Dermis microvascular lymphatic vessel endothelial cell (primary cell): ENCODE measurements at regions not wholly inside any gene's neighbourhood (a gene's known extent, or its start where the extent isn't known, plus 50 kb on each side); places are given as distances from the start of the nearest gene placed in this dataset.

ENCODE experiments used
- DNase-seq, 2 donors: peaks; one replicate each; pipeline versions ENCODE4 v3.0.0 to v3.0.0-alpha.2; 2010; ENCODE audit warnings: low read depth in 2 of 2

DNA sequence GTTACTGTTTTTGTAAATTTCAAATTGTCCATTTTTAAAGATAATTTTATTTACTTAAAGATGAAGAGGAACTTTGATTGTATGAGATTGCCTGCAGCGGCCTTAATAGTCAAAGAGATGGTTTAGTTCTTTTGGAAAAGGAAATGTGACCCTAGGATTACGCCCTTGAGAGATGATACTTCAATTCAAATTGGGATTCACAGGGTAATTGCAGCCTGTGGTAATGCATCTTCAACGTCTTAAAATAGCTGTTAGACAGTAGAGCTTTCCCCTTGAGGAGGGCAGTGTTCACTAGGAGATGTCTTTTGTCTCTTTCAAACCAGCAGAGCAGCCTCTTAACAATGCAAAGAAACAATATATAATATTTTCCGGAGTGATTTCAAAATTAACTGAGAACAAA lies 127.1 kb downstream of the TAF11L14 start:
- DNase-seq: no peak

DNA sequence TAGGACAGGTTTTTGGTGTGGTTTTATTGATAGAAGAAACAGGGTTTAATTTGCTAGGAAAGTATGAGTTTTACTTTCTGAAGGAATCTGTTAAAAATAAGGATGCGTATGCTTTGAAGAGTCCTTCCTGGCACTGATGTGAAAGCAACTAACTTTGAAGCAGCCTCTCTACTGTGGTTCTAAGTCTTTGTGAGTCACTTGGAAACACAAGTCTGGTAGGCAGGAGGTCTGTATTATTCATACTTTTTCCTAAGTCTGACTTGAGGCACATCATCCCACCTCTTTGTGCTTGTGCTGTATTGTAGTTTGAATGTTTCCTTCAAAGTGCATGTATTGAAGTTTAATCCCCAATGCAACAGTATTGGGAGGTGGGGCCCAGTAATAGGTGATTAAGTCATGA lies 129.0 kb downstream of the TAF11L14 start:
- DNase-seq: no peak

- DNase-seq: no peak
These were observed 131.8 kb downstream of the TAF11L14 start for GRCh38 chr5:17766031-17766430.

GRCh38 chr5:17769277-17769676 lies 135.0 kb downstream of the TAF11L14 start:
- no peak for DNase-seq

DNA sequence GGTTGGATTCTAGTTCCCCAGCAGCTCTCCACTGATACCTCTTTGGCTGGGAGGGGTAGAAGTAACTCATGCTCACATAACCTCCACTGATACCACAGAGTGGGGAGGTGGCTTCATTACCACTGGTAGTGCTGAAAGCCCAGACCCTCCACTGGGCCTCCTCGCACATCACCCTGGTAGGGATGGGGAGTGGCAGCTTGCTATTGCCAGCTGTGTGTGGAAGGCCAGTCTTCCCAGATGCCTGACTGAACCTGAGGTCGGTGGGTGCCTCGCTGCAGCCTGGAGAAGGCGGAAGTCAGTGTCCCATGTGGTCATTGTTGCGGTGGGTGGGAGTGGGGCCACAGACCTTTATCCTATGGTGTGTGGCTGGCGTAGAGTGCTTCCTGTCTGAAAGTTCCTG lies 138.0 kb downstream of the TAF11L14 start:
- no peak for DNase-seq

DNA sequence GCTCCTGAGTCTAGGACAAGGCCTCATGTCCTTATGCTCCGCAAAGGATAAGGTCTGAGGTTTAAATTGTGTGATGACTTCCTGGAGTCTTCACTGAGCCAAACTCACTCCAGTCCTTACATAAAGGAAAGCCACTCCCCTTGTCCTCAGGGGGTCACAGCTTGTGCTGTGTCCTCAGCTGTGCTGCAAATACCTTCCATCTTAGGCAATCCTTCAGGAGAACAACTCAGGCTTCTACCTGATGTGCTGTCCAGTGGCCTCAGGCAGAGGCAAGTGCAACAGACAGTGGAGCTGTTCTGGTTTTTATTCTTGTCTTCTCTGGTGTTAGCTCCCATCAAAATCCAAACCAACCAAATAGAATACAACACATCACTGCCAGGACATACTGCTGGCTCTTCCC lies 151.5 kb downstream of the TAF11L14 start:
- DNase-seq: no peak

GRCh38 chr5:17788351-17788750 lies 154.1 kb downstream of the TAF11L14 start:
- DNase-seq: no peak

- DNase-seq: no peak
These were observed 159.9 kb downstream of the TAF11L14 start for GRCh38 chr5:17794201-17794600.

DNA sequence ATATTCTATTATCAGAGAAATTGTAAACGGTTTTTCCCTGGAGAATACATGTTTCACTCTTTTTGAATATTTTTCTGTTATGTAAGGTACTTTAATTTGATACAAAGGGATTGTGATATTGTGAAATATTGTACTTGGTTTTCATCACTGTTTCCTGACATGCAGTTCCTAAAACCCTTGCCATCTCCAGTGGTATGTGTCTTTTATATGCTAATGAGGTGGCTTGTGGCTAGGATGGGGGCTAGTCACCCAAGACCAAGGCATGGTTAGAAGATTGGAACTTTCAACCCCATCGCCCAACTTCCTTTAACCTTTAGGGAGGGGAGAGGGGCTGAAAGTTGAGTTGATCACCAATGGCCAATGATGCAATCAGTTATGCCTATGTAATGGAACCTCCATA lies 160.6 kb downstream of the TAF11L14 start:
- DNase-seq: no peak

DNA sequence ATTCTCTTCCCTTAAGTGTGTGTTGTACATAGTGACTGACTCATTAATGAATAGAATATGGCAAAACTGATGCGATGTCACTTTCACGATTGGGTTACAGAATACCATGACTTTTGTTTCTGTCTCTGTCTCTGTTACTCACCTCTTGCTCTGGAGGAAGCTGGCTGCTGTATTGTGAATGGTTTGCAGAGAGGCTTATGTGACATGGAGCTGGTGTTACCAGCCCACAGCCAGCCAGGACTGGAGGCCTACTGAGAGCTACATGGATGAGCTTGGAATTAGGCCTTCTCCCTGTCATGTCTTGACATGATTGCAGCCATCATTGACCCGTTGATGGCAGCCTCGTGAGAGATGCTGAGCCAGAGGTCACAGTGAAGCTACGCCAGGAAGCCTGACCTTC lies 161.9 kb downstream of the TAF11L14 start:
- DNase-seq: no peak

DNA sequence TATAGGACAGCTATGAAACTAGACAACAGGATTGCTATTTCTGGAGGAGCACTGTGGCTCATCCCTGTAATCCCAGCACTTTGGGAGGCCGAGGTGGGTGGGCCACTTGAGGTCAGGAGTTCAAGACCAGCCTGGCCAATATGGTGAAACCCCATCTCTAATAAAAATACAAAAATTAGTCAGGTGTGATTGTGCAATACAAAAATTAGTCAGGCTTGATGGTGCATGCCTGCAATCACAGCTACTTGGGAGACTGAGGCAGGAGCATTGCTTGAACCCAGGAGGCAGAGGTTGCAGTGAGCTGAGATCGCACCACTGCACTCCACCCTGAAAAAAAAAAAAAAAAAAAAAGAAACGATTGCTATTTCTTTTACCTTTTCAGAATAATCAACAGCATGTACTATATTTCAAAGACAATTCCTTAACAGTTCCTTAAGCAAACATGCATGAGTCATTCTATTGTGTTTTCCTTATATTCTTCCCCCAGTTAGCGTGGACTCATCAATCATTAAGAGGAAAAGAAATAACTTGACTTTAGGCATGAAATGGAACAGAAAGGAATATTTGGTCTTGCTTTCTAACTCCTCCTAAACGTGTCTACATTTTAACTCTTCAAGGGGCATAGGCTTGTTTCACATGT lies 162.6 kb downstream of the TAF11L14 start:
- peak in 1 of 2 donors; percentile 8 for DNase-seq

DNA sequence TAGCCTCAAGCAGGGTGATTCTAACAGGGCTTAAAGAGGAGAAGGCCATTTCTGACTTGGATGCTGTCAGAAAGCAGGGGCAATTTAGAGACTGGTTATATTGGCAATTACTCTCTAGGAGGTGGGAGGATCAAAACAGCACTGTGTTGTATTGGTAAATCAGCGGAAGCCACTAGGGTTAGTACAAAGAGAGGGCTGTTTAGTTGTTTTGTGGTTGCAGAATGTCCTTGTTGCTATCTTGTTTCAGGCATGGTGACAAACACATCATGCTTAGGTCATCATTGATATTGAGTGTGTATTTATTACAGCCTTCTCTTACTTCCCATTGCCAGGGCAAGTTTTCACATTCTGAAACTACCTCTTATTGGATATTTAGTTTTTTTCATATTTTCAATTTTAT lies 165.3 kb downstream of the TAF11L14 start:
- no peak for DNase-seq

GRCh38 chr5:17801595-17801994 lies 167.3 kb downstream of the TAF11L14 start:
- DNase-seq: no peak

DNA sequence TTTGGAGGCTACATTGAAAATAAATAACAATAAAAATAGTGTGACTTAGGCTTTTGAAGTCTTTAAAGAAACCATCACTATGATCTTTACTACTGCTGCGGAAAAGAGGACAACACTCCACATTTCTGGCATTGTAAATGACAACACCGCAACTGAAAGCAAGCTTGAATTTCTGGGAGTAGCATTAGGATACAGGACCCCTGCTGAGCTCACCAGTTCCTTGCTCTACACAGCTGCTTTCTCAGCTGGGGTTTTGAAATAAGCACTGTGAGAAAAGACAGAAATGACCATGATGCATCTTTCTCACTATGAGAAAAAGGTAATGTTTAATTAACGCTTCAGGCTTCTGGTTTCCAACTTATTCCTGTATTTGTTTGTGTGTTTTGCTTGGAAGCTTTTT lies 168.0 kb downstream of the TAF11L14 start:
- DNase-seq: no peak

DNA sequence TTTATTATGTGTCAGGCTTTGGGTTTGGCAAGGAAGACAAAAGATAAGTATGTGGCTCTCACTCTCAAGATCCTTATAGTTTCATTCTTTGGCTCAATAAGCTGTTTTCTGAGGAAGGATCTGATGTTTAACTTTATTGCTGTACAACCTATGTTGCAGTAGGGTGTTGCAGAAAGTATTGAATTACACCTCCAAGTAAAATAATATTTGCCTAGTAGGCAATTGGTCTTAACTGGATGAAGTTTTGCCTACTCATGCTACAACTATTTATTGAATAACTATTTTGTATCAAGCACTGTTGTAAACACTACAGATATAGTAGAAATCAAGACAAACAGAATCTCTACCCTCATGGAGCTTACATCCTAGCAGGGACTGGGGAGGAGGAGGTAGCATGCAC lies 169.7 kb downstream of the TAF11L14 start:
- no peak for DNase-seq

DNA sequence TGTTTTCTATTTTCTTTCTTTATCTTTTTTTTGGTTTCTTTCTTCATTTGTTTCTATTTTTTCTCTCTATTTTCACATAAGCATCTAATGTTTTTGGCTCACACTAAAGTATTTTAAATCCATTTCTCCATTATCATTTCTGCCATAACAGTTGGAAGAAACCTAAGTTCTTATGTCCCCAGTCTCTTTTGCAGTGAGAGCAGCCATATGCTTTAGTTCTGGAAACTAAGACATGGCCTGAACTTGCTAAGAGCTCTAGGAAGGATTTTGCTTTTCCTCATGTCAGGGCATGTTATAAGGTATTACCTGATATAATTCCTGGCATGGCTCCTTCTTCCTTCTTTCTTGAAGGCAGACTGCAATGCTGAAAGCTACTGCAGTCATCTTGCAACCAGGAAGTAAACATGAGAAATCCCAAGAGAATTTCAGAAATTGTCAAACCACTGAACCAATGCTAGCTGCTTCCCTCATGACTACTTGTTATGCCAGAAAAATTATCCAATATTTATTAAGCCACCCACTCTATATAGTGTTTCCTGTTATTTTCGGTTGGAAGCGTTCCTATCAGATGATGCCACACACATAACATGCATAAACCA lies 171.1 kb downstream of the TAF11L14 start:
- DNase-seq: no peak

- no peak for DNase-seq
These were observed 172.7 kb downstream of the TAF11L14 start for GRCh38 chr5:17806818-17807468.

GRCh38 chr5:17808566-17808965 lies 174.3 kb downstream of the TAF11L14 start:
- DNase-seq: no peak

- DNase-seq: no peak
These were observed 176.5 kb downstream of the TAF11L14 start for GRCh38 chr5:17810734-17811133.

GRCh38 chr5:17813214-17813613 lies 179.0 kb downstream of the TAF11L14 start:
- DNase-seq: no peak

DNA sequence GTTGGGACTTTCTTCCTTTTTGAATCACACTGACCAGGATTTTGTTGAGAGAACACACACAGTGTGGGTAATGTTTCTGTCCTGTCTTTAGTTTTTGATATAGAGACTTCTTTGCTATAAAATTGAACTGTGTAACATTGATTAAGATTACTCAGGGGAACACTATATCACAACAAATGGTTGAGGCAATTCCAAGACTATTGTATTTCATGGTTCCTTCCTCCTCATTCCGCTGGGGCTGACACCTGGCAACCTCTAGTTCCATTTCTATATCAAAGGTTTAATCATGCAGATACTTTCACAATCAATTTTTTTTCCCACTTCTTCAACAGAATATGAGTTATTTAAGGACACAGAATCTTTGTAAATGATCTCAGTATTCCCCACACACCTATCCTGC lies 182.2 kb downstream of the TAF11L14 start:
- DNase-seq: no peak

- DNase-seq: no peak
These were observed 182.7 kb downstream of the TAF11L14 start for GRCh38 chr5:17816944-17817343.

DNA sequence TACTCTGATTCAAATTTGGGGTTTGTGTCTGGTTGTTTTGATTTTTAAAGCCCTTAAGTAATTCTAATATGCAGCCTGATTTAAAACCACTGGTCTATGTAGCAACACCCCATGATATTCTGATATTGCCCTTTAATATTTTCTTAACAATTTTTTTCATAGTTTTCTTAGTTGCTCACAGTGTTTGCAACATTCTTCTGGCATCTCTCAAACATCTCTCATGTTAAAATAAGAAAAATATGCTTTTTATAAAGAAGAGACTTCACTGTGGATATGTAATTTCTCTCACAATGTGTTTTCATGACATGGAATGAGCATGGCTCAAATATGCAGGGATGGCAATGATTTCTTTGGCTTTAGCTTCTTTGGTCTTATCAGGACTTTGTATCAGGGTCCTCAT lies 183.7 kb downstream of the TAF11L14 start:
- no peak for DNase-seq
